ENCODE measurements at regions not wholly inside any gene's neighbourhood (a gene's known extent, or its start where the extent isn't known, plus 50 kb on each side); places are given as distances from the start of the nearest gene placed in this dataset.

- TF ChIP-seq ZNF792 (tag by site-specific recombination; IDR thresholded peaks at IDR 0.05) (no peak), CTCF (tag by site-specific recombination; IDR thresholded peaks at IDR 0.05) (no peak), TRIM28 (IDR thresholded peaks at IDR 0.05; ENCODE audit: borderline replicate concordance, low read length) (no peak), PBX3 (CRISPR knock-in tag; IDR thresholded peaks at IDR 0.05) (no peak), SETDB1 (IDR thresholded peaks at IDR 0.05; ENCODE audit: insufficient read length, low read length) (no peak), KLF10 (tag by site-specific recombination; IDR thresholded peaks at IDR 0.05) (no peak), YY1 (tag by site-specific recombination; IDR thresholded peaks at IDR 0.05) (no peak), ZNF549 (tag by site-specific recombination; IDR thresholded peaks at IDR 0.05) (no peak), ZNF23 (tag by site-specific recombination; IDR thresholded peaks at IDR 0.05; ENCODE audit: borderline replicate concordance) (no peak), ZNF274 (IDR thresholded peaks at IDR 0.05; ENCODE audit: low read length) (no peak), ZNF274 (tag by site-specific recombination; IDR thresholded peaks at IDR 0.05; ENCODE audit: borderline replicate concordance) (no peak), ZFP37 (tag by site-specific recombination; IDR thresholded peaks at IDR 0.05) (no peak), ZNF157 (tag by site-specific recombination; IDR thresholded peaks at IDR 0.05) (no peak)
- TF ChIP-seq, protein P1, sequence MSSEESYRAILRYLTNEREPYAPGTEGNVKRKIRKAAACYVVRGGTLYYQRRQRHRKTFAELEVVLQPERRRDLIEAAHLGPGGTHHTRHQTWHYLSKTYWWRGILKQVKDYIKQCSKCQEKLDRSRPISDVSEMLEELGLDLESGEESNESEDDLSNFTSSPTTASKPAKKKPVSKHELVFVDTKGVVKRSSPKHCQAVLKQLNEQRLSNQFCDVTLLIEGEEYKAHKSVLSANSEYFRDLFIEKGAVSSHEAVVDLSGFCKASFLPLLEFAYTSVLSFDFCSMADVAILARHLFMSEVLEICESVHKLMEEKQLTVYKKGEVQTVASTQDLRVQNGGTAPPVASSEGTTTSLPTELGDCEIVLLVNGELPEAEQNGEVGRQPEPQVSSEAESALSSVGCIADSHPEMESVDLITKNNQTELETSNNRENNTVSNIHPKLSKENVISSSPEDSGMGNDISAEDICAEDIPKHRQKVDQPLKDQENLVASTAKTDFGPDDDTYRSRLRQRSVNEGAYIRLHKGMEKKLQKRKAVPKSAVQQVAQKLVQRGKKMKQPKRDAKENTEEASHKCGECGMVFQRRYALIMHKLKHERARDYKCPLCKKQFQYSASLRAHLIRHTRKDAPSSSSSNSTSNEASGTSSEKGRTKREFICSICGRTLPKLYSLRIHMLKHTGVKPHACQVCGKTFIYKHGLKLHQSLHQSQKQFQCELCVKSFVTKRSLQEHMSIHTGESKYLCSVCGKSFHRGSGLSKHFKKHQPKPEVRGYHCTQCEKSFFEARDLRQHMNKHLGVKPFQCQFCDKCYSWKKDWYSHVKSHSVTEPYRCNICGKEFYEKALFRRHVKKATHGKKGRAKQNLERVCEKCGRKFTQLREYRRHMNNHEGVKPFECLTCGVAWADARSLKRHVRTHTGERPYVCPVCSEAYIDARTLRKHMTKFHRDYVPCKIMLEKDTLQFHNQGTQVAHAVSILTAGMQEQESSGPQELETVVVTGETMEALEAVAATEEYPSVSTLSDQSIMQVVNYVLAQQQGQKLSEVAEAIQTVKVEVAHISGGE (tag by site-specific recombination; conservative IDR thresholded peaks at IDR 0.05; ENCODE audit: low read depth): no peak
Observed at GRCh38 chr2:199558156-199558555, 100.4 kb upstream of the SATB2 start.

All from HEK293 (cell line).